Memory B cell (primary cell): ENCODE measurements at regions not wholly inside any gene's neighbourhood (a gene's known extent, or its start where the extent isn't known, plus 50 kb on each side); places are given as distances from the start of the nearest gene placed in this dataset.

Experiments used
- ATAC-seq: fragments of 150-1000 bp; cut with Tn5 transposase; 2 replicates; pipeline ENCODE4 v1.10.0; 2021; ENCODE audit warnings: low read depth, mild to moderate bottlenecking, moderate library complexity
- DNase-seq, 2 donors: peaks; one replicate each; pipeline ENCODE4 v3.0.0; 2022; ENCODE audit warnings: low spot score in 2 of 2
- H3K27ac Mint-ChIP-seq: one replicate; pipeline ENCODE4 v1.8.0; 2022; ENCODE audit warnings: mild to moderate bottlenecking, moderate library complexity, mixed read lengths
- H3K27me3 Mint-ChIP-seq: one replicate; pipeline ENCODE4 v1.8.0; 2022; ENCODE audit warnings: mixed read lengths
- H3K36me3 Mint-ChIP-seq: one replicate; pipeline ENCODE4 v1.8.0; 2022; ENCODE audit warnings: mild to moderate bottlenecking, mixed read lengths
- H3K4me1 Mint-ChIP-seq: one replicate; pipeline ENCODE4 v1.8.0; 2022; ENCODE audit warnings: mixed read lengths
- H3K4me3 Mint-ChIP-seq: one replicate; pipeline ENCODE4 v1.8.0; 2022; ENCODE audit warnings: mild to moderate bottlenecking, moderate library complexity, mixed read lengths
- H3K9me3 Mint-ChIP-seq: one replicate; pipeline ENCODE4 v1.8.0; 2022; ENCODE audit warnings: mixed read lengths

- Mint-ChIP-seq H3K27me3 (peaks cover 15% of the 10 kb centered on the region), H3K9me3 (peaks cover 2% of the 10 kb centered on the region), H3K4me1 (no peaks in the 10 kb centered on the region), H3K4me3 (no peak overlapping the region), H3K27ac (no peak overlapping the region), H3K36me3 (no peaks in the 10 kb centered on the region)
- ATAC-seq (no peak), DNase-seq (no peak)
Measured at GRCh38 chr11:134463716-134464115, 51.7 kb upstream of the B3GAT1 start.
